ENCODE measurements at regions not wholly inside any gene's neighbourhood (a gene's known extent, or its start where the extent isn't known, plus 50 kb on each side); places are given as distances from the start of the nearest gene placed in this dataset.

DNA sequence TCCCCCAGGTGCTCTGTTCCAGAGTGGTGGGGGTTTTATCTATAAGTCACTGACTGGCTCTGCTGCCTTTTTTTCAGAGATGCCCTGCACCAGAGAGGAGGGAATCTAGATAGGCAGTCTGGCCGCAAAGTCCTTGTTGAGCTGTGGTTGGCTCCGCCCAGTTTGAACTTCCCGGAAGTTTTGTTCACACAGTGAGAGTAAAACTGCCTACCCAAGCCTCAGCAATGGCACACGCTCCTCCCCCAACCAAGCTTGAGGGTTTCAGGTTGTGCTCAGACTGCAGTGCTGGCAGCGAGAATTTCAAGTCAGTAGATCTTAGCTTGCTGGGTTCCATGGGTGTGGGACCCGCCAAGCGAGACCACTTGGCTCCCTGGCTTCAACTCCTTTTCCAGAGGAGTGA is 1428.6 kb downstream of the MAT2B start:
- H3K36me3 ChIP-seq (ENCODE audit: control insufficient read depth, low read depth, low read length), result no peaks in the 10 kb centered on the region
- H3K4me1 ChIP-seq (ENCODE audit: control insufficient read depth, low read depth, low read length), result no peaks in the 10 kb centered on the region
- no peak overlapping the region for H3K9ac ChIP-seq (ENCODE audit: low read length)
- H3K9me3 ChIP-seq (ENCODE audit: control insufficient read depth, low read depth, low read length), result no peaks in the 10 kb centered on the region
- H3K27me3 ChIP-seq (ENCODE audit: control insufficient read depth, insufficient read depth, low read length), result no peaks in the 10 kb centered on the region
- no peak overlapping the region for H3K4me3 ChIP-seq (ENCODE audit: low read length)
- H3K27ac ChIP-seq (ENCODE audit: low read length), result no peak overlapping the region

DNA sequence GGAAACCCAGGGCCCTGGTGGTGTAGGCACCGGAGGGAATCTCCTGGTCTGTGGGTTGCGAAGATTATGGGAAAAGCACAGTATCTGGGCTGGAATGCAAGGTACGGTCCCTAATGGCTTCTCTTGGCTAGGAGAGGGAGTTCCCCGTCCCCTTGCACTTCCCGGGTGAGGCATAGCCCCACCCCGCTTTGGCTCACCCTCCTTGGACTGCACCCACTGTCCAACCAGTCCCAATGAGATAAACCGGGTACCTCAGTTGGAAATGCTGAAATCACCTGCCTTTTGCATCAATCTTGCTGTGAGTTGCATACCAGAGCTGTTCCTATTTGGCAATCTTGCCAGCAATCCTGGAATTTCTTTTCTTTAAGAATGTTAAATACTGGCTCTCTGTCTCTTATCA is 1429.1 kb downstream of the MAT2B start:
- Histone ChIP-seq H3K4me3 (ENCODE audit: low read length) (no peak overlapping the region), H3K9me3 (ENCODE audit: control insufficient read depth, low read depth, low read length) (no peaks in the 10 kb centered on the region), H3K27ac (ENCODE audit: low read length) (no peak overlapping the region), H3K4me1 (ENCODE audit: control insufficient read depth, low read depth, low read length) (no peaks in the 10 kb centered on the region), H3K36me3 (ENCODE audit: control insufficient read depth, low read depth, low read length) (no peaks in the 10 kb centered on the region), H3K27me3 (ENCODE audit: control insufficient read depth, insufficient read depth, low read length) (no peaks in the 10 kb centered on the region), H3K9ac (ENCODE audit: low read length) (no peak overlapping the region)

DNA sequence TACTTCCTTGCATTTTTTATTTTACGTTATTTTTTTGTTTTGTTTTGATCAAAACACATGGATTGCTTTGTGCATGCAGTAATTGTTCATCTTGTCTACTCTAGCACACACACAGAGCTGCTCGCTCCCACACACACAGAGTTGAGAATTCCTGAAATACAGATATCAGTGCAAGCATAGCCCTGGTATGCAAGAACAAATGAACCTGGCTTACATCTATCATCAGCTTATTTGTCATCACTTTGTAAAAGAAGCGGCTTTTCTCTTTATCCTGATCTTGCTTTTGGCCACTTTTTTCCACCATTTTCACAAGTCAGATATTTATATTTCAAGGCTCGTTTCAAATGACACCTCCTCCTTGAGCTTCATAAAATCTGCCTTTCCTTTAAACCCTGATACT is 1435.7 kb downstream of the MAT2B start:
- Histone ChIP-seq H3K27ac (ENCODE audit: low read length) (no peak overlapping the region), H3K9ac (ENCODE audit: low read length) (no peak overlapping the region)

DNA sequence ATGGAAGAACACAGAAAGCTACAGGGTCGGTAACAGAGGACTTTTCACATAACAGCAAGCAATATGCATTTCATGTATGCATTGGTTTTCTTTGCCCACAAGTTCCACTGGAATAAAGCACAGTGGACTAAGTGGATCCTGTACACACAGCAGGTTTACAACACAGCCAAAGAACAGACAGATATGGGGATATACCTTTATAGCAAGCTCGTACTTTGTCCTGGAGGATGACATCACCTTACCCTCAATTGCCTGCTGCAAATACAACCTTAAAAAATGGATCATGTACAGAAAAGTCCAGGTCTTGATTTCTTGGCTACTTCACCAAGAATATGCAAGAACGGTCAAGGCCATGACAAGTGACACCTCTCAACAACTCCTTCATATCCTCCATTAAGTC is 1445.5 kb downstream of the MAT2B start:
- no peak overlapping the region for H3K9ac ChIP-seq (ENCODE audit: low read length)
- H3K36me3 ChIP-seq (ENCODE audit: control insufficient read depth, low read depth, low read length), result no peaks in the 10 kb centered on the region
- H3K27ac ChIP-seq (ENCODE audit: low read length), result no peak overlapping the region
- no peak overlapping the region for H3K4me3 ChIP-seq (ENCODE audit: low read length)
- H3K27me3 ChIP-seq (ENCODE audit: control insufficient read depth, insufficient read depth, low read length), result no peaks in the 10 kb centered on the region
- no peaks in the 10 kb centered on the region for H3K9me3 ChIP-seq (ENCODE audit: control insufficient read depth, low read depth, low read length)
- peaks cover 6% of the 10 kb centered on the region for H3K4me1 ChIP-seq (ENCODE audit: control insufficient read depth, low read depth, low read length)

More for the DNA sequence above, 1435.7 kb downstream of the MAT2B start:
- Histone ChIP-seq H3K4me1 (ENCODE audit: control insufficient read depth, low read depth, low read length) (no peaks in the 10 kb centered on the region), H3K4me3 (ENCODE audit: low read length) (no peak overlapping the region), H3K27me3 (ENCODE audit: control insufficient read depth, insufficient read depth, low read length) (no peaks in the 10 kb centered on the region), H3K36me3 (ENCODE audit: control insufficient read depth, low read depth, low read length) (no peaks in the 10 kb centered on the region), H3K9me3 (ENCODE audit: control insufficient read depth, low read depth, low read length) (no peaks in the 10 kb centered on the region)

DNA sequence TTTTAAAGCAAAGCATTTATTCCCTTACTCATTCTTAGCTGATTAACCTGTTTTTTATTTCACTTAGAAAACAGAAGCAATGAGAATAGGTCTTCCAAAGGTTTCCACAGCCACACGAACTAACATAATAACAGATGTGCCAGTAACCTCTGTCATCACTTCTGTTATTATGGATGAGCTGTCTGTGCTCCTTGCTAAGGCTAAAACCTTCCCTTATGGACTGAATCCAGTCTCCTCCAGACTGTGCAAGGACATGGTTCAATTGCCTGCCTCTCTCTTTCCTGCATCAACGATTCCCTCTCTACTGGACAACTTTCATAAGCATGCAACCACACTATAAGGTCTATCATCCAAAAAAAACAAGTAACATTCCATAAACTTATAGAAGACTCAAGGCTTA is 1446.2 kb downstream of the MAT2B start:
- Histone ChIP-seq H3K4me3 (ENCODE audit: low read length) (no peak overlapping the region), H3K9ac (ENCODE audit: low read length) (no peak overlapping the region), H3K9me3 (ENCODE audit: control insufficient read depth, low read depth, low read length) (no peaks in the 10 kb centered on the region), H3K27ac (ENCODE audit: low read length) (no peak overlapping the region), H3K4me1 (ENCODE audit: control insufficient read depth, low read depth, low read length) (peaks cover 6% of the 10 kb centered on the region), H3K36me3 (ENCODE audit: control insufficient read depth, low read depth, low read length) (no peaks in the 10 kb centered on the region), H3K27me3 (ENCODE audit: control insufficient read depth, insufficient read depth, low read length) (no peaks in the 10 kb centered on the region)

DNA sequence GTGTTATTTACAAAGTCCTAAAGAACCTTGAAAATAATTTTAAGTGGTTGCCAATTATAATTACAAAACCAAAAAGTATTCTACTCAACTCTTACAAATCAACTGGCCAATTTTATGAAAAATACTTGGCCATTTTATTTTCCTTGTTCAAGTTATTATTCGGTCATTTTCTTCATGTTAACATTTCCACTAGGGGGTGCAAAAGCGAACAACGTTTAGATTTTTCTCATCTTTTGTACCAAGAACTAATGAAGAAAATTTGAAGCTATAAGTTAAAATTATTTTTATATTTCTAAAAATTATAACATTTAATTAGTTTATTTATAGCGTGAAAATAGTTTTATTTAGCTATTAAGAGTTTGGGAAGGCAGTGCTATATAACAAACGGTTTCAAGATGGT is 1453.3 kb downstream of the MAT2B start:
- H3K4me1 ChIP-seq (ENCODE audit: control insufficient read depth, low read depth, low read length), result no peaks in the 10 kb centered on the region
- H3K9ac ChIP-seq (ENCODE audit: low read length), result no peak overlapping the region
- no peaks in the 10 kb centered on the region for H3K27me3 ChIP-seq (ENCODE audit: control insufficient read depth, insufficient read depth, low read length)
- H3K4me3 ChIP-seq (ENCODE audit: low read length), result no peak overlapping the region
- no peaks in the 10 kb centered on the region for H3K9me3 ChIP-seq (ENCODE audit: control insufficient read depth, low read depth, low read length)
- H3K27ac ChIP-seq (ENCODE audit: low read length), result no peak overlapping the region
- no peaks in the 10 kb centered on the region for H3K36me3 ChIP-seq (ENCODE audit: control insufficient read depth, low read depth, low read length)

DNA sequence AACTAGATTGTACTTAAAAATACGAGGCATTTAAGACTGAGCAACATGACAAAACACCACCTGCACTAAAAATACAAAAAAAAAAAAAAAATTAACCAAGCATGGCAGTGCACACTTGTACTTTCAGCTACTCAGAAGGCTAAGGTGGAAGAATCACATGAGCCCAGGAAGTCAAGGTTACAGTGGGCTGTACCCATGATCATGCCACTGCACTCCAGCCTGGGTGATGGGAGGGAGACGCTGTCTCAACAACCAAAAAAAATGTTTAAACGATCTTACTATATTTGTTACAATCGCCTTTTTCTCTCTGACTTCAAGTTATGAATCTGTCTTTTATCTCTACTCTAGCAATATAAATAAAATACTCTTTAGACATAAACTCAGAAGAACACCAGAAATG is 1454.3 kb downstream of the MAT2B start:
- no peak overlapping the region for H3K4me3 ChIP-seq (ENCODE audit: low read length)
- H3K36me3 ChIP-seq (ENCODE audit: control insufficient read depth, low read depth, low read length), result no peaks in the 10 kb centered on the region
- H3K9me3 ChIP-seq (ENCODE audit: control insufficient read depth, low read depth, low read length), result no peaks in the 10 kb centered on the region
- H3K27ac ChIP-seq (ENCODE audit: low read length), result no peak overlapping the region
- no peak overlapping the region for H3K9ac ChIP-seq (ENCODE audit: low read length)
- H3K27me3 ChIP-seq (ENCODE audit: control insufficient read depth, insufficient read depth, low read length), result no peaks in the 10 kb centered on the region
- H3K4me1 ChIP-seq (ENCODE audit: control insufficient read depth, low read depth, low read length), result no peaks in the 10 kb centered on the region

DNA sequence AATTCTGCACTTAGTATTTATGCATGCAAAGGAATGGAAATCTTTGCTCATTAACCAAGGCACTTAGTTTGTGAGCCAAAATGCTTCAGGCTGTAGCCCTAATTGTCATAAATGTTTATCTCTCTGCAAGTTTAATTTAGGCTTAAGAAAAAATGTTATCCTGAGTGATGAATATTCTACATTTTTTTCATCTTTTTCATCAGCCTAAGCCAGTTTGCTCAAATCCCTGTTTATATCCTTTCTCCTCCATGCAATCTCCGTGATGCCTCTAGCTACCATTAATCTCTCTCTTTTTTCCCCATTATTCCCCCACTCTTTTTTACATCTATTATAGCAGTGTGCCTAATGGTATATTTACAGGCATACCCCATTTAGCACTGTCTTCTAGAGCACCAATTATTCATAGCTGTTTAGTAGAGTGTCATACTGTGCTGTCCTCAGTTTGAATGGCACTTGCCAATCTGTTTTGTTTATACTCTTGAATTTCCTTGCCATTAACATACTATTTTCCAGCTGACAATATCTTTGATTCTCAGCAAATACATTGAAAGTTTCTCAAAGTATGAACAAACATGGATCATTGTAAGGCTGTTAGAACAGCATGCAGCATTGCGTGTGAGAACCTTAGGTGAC is 1457.0 kb downstream of the MAT2B start:
- no peaks in the 10 kb centered on the region for H3K36me3 ChIP-seq (ENCODE audit: control insufficient read depth, low read depth, low read length)
- H3K27me3 ChIP-seq (ENCODE audit: control insufficient read depth, insufficient read depth, low read length), result no peaks in the 10 kb centered on the region
- no peaks in the 10 kb centered on the region for H3K9me3 ChIP-seq (ENCODE audit: control insufficient read depth, low read depth, low read length)

DNA sequence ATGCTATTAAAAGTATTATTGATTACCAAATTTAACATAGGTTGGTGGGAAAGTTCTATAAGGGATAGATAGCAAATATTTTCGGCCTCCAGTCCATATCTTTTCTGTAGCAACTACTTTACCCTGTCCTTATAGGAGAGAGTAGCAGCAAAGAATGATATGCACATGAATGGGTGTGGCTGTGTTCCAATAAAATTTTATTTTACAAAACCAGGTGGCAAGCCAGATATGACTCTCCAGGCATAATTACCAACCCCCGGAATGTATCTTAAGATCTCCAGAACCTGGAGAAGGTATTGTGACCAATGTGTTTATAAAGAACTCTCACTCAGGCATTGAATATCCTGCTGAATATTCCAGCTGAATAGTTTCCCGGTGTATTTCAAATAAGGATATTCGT is 1461.2 kb downstream of the MAT2B start:
- Histone ChIP-seq H3K36me3 (ENCODE audit: control insufficient read depth, low read depth, low read length) (no peaks in the 10 kb centered on the region), H3K27ac (ENCODE audit: low read length) (no peak overlapping the region), H3K9me3 (ENCODE audit: control insufficient read depth, low read depth, low read length) (no peaks in the 10 kb centered on the region), H3K4me3 (ENCODE audit: low read length) (no peak overlapping the region), H3K4me1 (ENCODE audit: control insufficient read depth, low read depth, low read length) (no peaks in the 10 kb centered on the region), H3K27me3 (ENCODE audit: control insufficient read depth, insufficient read depth, low read length) (no peaks in the 10 kb centered on the region), H3K9ac (ENCODE audit: low read length) (no peak overlapping the region)

More for the DNA sequence above, 1457.0 kb downstream of the MAT2B start:
- Histone ChIP-seq H3K27ac (ENCODE audit: low read length) (no peak overlapping the region), H3K4me1 (ENCODE audit: control insufficient read depth, low read depth, low read length) (no peaks in the 10 kb centered on the region), H3K9ac (ENCODE audit: low read length) (no peak overlapping the region), H3K4me3 (ENCODE audit: low read length) (no peak overlapping the region)

DNA sequence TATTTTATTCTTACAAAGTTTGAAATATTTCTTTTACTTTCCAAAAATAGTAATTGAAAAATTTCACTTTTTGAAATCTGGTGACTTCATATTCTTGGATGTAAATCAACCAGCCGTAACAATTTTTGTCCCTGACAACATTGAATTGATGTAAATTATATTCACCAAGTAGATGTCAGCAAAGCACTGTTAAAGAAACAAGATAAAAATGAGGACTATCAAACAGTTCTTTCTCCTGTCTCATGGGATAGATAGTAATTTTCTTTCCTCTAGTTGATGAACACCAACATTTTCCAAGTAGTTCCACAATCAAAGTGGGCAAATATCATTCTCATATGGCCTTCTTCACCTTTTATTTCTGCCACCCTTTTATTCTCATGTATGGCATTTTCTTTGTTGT is 1461.9 kb downstream of the MAT2B start:
- Histone ChIP-seq H3K27me3 (ENCODE audit: control insufficient read depth, insufficient read depth, low read length) (no peaks in the 10 kb centered on the region), H3K36me3 (ENCODE audit: control insufficient read depth, low read depth, low read length) (no peaks in the 10 kb centered on the region), H3K9me3 (ENCODE audit: control insufficient read depth, low read depth, low read length) (no peaks in the 10 kb centered on the region), H3K9ac (ENCODE audit: low read length) (no peak overlapping the region), H3K27ac (ENCODE audit: low read length) (no peak overlapping the region), H3K4me3 (ENCODE audit: low read length) (no peak overlapping the region), H3K4me1 (ENCODE audit: control insufficient read depth, low read depth, low read length) (no peaks in the 10 kb centered on the region)

DNA sequence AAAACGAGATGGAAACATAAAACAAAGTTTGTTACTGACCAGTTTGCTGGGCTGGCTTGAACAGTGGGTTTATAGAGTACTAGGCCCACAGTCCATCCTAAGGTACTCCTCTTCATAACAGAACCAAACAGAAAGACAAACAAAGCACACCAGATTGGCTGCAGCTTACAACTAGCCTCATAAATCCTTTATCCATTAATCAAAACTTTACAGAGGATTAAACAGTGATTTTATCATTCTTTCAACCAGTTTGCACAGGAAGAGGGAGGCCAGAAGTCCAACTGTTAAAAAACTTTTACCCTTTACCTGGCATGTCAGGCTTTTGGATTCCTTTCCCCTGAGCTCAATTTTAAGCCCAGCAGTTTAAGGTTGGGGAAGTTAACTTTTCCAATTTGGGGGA is 1467.6 kb downstream of the MAT2B start:
- Histone ChIP-seq H3K27me3 (ENCODE audit: control insufficient read depth, insufficient read depth, low read length) (no peaks in the 10 kb centered on the region), H3K4me1 (ENCODE audit: control insufficient read depth, low read depth, low read length) (no peaks in the 10 kb centered on the region), H3K9me3 (ENCODE audit: control insufficient read depth, low read depth, low read length) (no peaks in the 10 kb centered on the region), H3K4me3 (ENCODE audit: low read length) (no peak overlapping the region), H3K27ac (ENCODE audit: low read length) (no peak overlapping the region), H3K36me3 (ENCODE audit: control insufficient read depth, low read depth, low read length) (no peaks in the 10 kb centered on the region), H3K9ac (ENCODE audit: low read length) (no peak overlapping the region)

DNA sequence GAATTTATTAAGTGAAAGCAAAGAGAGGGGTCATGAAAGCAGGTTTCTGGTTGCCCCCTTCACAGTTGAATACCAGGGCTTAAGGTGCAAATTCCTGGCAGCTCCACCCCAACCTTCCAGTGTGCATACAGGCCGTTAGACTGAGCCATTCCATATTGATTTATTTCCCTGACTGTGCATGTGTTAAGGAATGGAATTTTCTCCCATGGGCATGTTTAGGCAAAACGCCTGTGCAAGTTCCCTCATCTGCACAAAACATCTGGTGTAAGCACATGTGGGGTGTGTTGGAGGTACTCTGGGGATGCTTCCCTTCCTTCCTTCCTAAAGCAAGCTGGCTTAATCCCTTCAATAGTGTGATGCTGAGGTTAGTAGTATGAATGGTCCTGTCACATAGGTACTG is 1470.6 kb downstream of the MAT2B start:
- Histone ChIP-seq H3K27me3 (ENCODE audit: control insufficient read depth, insufficient read depth, low read length) (no peaks in the 10 kb centered on the region), H3K9me3 (ENCODE audit: control insufficient read depth, low read depth, low read length) (no peaks in the 10 kb centered on the region), H3K27ac (ENCODE audit: low read length) (no peak overlapping the region), H3K9ac (ENCODE audit: low read length) (no peak overlapping the region), H3K36me3 (ENCODE audit: control insufficient read depth, low read depth, low read length) (no peaks in the 10 kb centered on the region), H3K4me3 (ENCODE audit: low read length) (no peak overlapping the region), H3K4me1 (ENCODE audit: control insufficient read depth, low read depth, low read length) (no peaks in the 10 kb centered on the region)
